WTC11 (cell line): ENCODE measurements at regions not wholly inside any gene's neighbourhood (a gene's known extent, or its start where the extent isn't known, plus 50 kb on each side); places are given as distances from the start of the nearest gene placed in this dataset.

ENCODE experiments used
- ATAC-seq: fragments of 200-7000 bp; cut with Tn5 transposase; 2 replicates; pipeline ENCODE4 v1.10.0; 2021; ENCODE audit warnings: mild to moderate bottlenecking, moderate library complexity
- CTCF ChIA-PET: fragments of 300-600 bp; sonication (Branson Sonifier 250); formaldehyde crosslinking; loops from one replicate; lab custom pipeline; 2021; ENCODE audit warnings: antibody characterized with exemption; lab: Charles Lee
- POLR2A ChIA-PET: fragments of 350-600 bp; sonication (Branson Sonifier 250); formaldehyde crosslinking; loops from one replicate; lab custom pipeline; 2021; ENCODE audit warnings: antibody characterized with exemption; lab: Charles Lee
- DNase-seq: peaks from one replicate; pipeline ENCODE4 v3.0.0; 2021; ENCODE audit warnings: low spot score
- H3K27ac Mint-ChIP-seq: 2 replicates; pipeline ENCODE4 v1.8.0; 2021; ENCODE audit warnings: mixed read lengths
- H3K27me3 Mint-ChIP-seq: 2 replicates; pipeline ENCODE4 v1.8.0; 2021; ENCODE audit warnings: low read depth, mild to moderate bottlenecking, moderate library complexity, mixed read lengths
- H3K36me3 Mint-ChIP-seq: 2 replicates; pipeline ENCODE4 v1.8.0; 2021; ENCODE audit warnings: mixed read lengths
- H3K4me1 Mint-ChIP-seq: 2 replicates; pipeline ENCODE4 v1.8.0; 2022; ENCODE audit warnings: mixed read lengths
- H3K4me3 Mint-ChIP-seq: 2 replicates; pipeline ENCODE4 v1.8.0; 2021; ENCODE audit warnings: mild to moderate bottlenecking, moderate library complexity, mixed read lengths
- H3K9me3 Mint-ChIP-seq: 2 replicates; pipeline ENCODE4 v1.8.0; 2021; ENCODE audit warnings: mixed read lengths
- AFF4 ChIP-seq: sonication (generic); formaldehyde crosslinking; IDR thresholded peaks from 2 replicates; pipeline ENCODE4 v1.8.1; 2023; ENCODE audit warnings: mild to moderate bottlenecking, missing genetic modification reagents, borderline replicate concordance
- CREM ChIP-seq: sonication (generic); formaldehyde crosslinking; IDR thresholded peaks from 2 replicates; pipeline ENCODE4 v1.8.1; 2022; ENCODE audit warnings: mild to moderate bottlenecking, missing genetic modification reagents, moderate library complexity
- ELF4 ChIP-seq: sonication (generic); formaldehyde crosslinking; IDR thresholded peaks from 2 replicates; pipeline ENCODE4 v1.8.1; 2022; ENCODE audit warnings: low read depth, mild to moderate bottlenecking, moderate library complexity, missing genetic modification reagents
- FOXK1 ChIP-seq: sonication (generic); formaldehyde crosslinking; IDR thresholded peaks from 2 replicates; pipeline ENCODE4 v1.8.0; 2022; ENCODE audit warnings: mild to moderate bottlenecking, moderate library complexity, missing genetic modification reagents
- GABPB1 ChIP-seq: sonication (generic); formaldehyde crosslinking; IDR thresholded peaks from 2 replicates; pipeline ENCODE4 v1.8.1; 2023; ENCODE audit warnings: mild to moderate bottlenecking, missing genetic modification reagents
- NR3C1 ChIP-seq: sonication (generic); formaldehyde crosslinking; conservative IDR thresholded peaks from 2 replicates; pipeline ENCODE4 v1.8.1; 2023; ENCODE audit warnings: low read depth, mild to moderate bottlenecking, missing genetic modification reagents
- SMAD3 ChIP-seq: sonication (generic); formaldehyde crosslinking; IDR thresholded peaks from 2 replicates; pipeline ENCODE4 v1.8.0; 2022; ENCODE audit warnings: missing genetic modification reagents, mild to moderate bottlenecking, borderline replicate concordance
- SP1 ChIP-seq: sonication (generic); formaldehyde crosslinking; conservative IDR thresholded peaks from 2 replicates; pipeline ENCODE4 v1.8.1; 2022; ENCODE audit warnings: missing genetic modification reagents
- TCF7 ChIP-seq: sonication (generic); formaldehyde crosslinking; IDR thresholded peaks from 2 replicates; pipeline ENCODE4 v1.8.0; 2022; ENCODE audit warnings: mild to moderate bottlenecking, low read depth, missing genetic modification reagents, moderate library complexity
- USF2 ChIP-seq: sonication (generic); formaldehyde crosslinking; IDR thresholded peaks from 2 replicates; pipeline ENCODE4 v1.8.1; 2023; ENCODE audit warnings: mild to moderate bottlenecking, missing genetic modification reagents, moderate library complexity
- ZNF121 ChIP-seq: sonication (generic); formaldehyde crosslinking; IDR thresholded peaks from 2 replicates; pipeline ENCODE4 v1.8.0; 2023; ENCODE audit warnings: missing genetic modification reagents
- ZNF138 ChIP-seq: sonication (generic); formaldehyde crosslinking; conservative IDR thresholded peaks from 2 replicates; pipeline ENCODE4 v1.8.1; 2022; ENCODE audit warnings: mild to moderate bottlenecking, moderate library complexity, missing genetic modification reagents
- ZNF219 ChIP-seq: sonication (generic); formaldehyde crosslinking; IDR thresholded peaks from 2 replicates; pipeline ENCODE4 v1.8.0; 2023; ENCODE audit warnings: missing genetic modification reagents, mild to moderate bottlenecking, borderline replicate concordance
- ZNF281 ChIP-seq: sonication (generic); formaldehyde crosslinking; IDR thresholded peaks from 2 replicates; pipeline ENCODE4 v1.8.0; 2023; ENCODE audit warnings: mild to moderate bottlenecking, missing genetic modification reagents
- ZNF423 ChIP-seq: fragments of 250-450 bp; sonication (Bioruptor Pico); IDR thresholded peaks from 2 replicates; pipeline ENCODE4 v2.1.2; 2022; ENCODE audit warnings: mild to moderate bottlenecking, moderate library complexity
- ZNF512 ChIP-seq: sonication (generic); formaldehyde crosslinking; IDR thresholded peaks from 2 replicates; pipeline ENCODE4 v1.8.1; 2022; ENCODE audit warnings: missing genetic modification reagents, borderline replicate concordance

GRCh38 chr14:85911044-85911443 is 381.1 kb downstream of the FLRT2 start (continued):
- TF ChIP-seq ZNF281, result no peak

GRCh38 chr14:85909581-85909980 is 379.6 kb downstream of the FLRT2 start:
- H3K4me3 Mint-ChIP-seq, result no peak overlapping the region
- H3K36me3 Mint-ChIP-seq, result no peaks in the 10 kb centered on the region
- DNase-seq, result no peak
- H3K4me1 Mint-ChIP-seq, result peaks cover 21% of the 10 kb centered on the region
- ATAC-seq, result no peak
- POLR2A ChIA-PET, result no interaction called here
- H3K9me3 Mint-ChIP-seq, result peaks cover 6% of the 10 kb centered on the region
- H3K27me3 Mint-ChIP-seq, result no peaks in the 10 kb centered on the region
- CTCF ChIA-PET, result no interaction called here
- H3K27ac Mint-ChIP-seq, result no peak overlapping the region
- TF ChIP-seq NR3C1 (CRISPR knock-in tag) (no peak), SP1 (no peak)

GRCh38 chr14:85907536-85907935 is 377.6 kb downstream of the FLRT2 start:
- Mint-ChIP-seq H3K4me1 (peaks cover 21% of the 10 kb centered on the region), H3K27ac (no peak overlapping the region), H3K36me3 (no peaks in the 10 kb centered on the region), H3K9me3 (peaks cover 3% of the 10 kb centered on the region; the same call in 1 of the 2 replicates), H3K27me3 (no peaks in the 10 kb centered on the region), H3K4me3 (no peak overlapping the region)
- TF ChIP-seq ZNF423 (CRISPR knock-in tag) (no peak), TCF7 (no peak), ZNF512 (CRISPR knock-in tag) (no peak), SP1 (no peak), FOXK1 (CRISPR knock-in tag) (no peak), CREM (CRISPR knock-in tag) (no peak), GABPB1 (CRISPR knock-in tag) (no peak), ZNF121 (CRISPR knock-in tag) (no peak)
- ChIA-PET POLR2A (no interaction called here), CTCF (no interaction called here)
- peak; percentile 85 for ATAC-seq
- no peak for DNase-seq

GRCh38 chr14:85897808-85898207 is 367.9 kb downstream of the FLRT2 start:
- Mint-ChIP-seq H3K36me3 (no peaks in the 10 kb centered on the region), H3K27me3 (no peaks in the 10 kb centered on the region)
- TF ChIP-seq USF2 (CRISPR knock-in tag) (no peak), ELF4 (CRISPR knock-in tag) (no peak), ZNF138 (no peak), ZNF219 (CRISPR knock-in tag) (no peak), SMAD3 (CRISPR knock-in tag) (no peak), ZNF281 (no peak), AFF4 (no peak)

More at GRCh38 chr14:85897808-85898207, 367.9 kb downstream of the FLRT2 start:
- ChIA-PET CTCF (no interaction called here), POLR2A (no interaction called here)
- Mint-ChIP-seq H3K4me1 (peaks cover 7% of the 10 kb centered on the region), H3K4me3 (no peak overlapping the region), H3K27ac (no peak overlapping the region), H3K9me3 (no peaks in the 10 kb centered on the region)
- DNase-seq, result no peak
- ATAC-seq, result no peak
